CD4-positive, alpha-beta T cell treated with Interleukin-6 for 4 hours (primary cell): ENCODE measurements at regions not wholly inside any gene's neighbourhood (a gene's known extent, or its start where the extent isn't known, plus 50 kb on each side); places are given as distances from the start of the nearest gene placed in this dataset.

ENCODE experiments used
- DNase-seq: peaks from one replicate; pipeline ENCODE4 v3.0.0-alpha.2; 2020; ENCODE audit warnings: mixed read lengths

GRCh38 chr3:39000008-39000450 is 51.7 kb downstream of the SCN11A start:
- no peak for DNase-seq

- DNase-seq, result no peak
Measured at GRCh38 chr3:38998086-38998485, 53.7 kb downstream of the SCN11A start.

- no peak for DNase-seq
Measured at GRCh38 chr3:38996193-38996592, 55.6 kb downstream of the SCN11A start.

- DNase-seq, result no peak
Measured at GRCh38 chr3:38994251-38994650, 57.5 kb downstream of the SCN11A start.

- DNase-seq, result no peak
Measured at GRCh38 chr3:38992117-38992760, 59.5 kb downstream of the SCN11A start.

GRCh38 chr3:38990621-38991020 is 61.1 kb downstream of the SCN11A start:
- no peak for DNase-seq

GRCh38 chr3:38989917-38990510 is 61.7 kb downstream of the SCN11A start:
- no peak for DNase-seq

- no peak for DNase-seq
Measured at GRCh38 chr3:38988955-38989354, 62.8 kb downstream of the SCN11A start.

GRCh38 chr3:38987456-38987855 is 64.3 kb downstream of the SCN11A start:
- no peak for DNase-seq

- DNase-seq, result no peak
Measured at GRCh38 chr3:38986901-38987300, 64.8 kb downstream of the SCN11A start.

GRCh38 chr3:38985981-38986380 is 65.8 kb downstream of the SCN11A start:
- DNase-seq, result no peak

GRCh38 chr3:38985581-38985980 is 66.2 kb downstream of the SCN11A start:
- DNase-seq, result no peak

- DNase-seq, result no peak
Measured at GRCh38 chr3:38984731-38985130, 67.0 kb downstream of the SCN11A start.

- DNase-seq, result no peak
Measured at GRCh38 chr3:38984110-38984509, 67.6 kb downstream of the SCN11A start.

- no peak for DNase-seq
Measured at GRCh38 chr3:38980938-38981337, 70.8 kb downstream of the SCN11A start.

- DNase-seq, result no peak
Measured at GRCh38 chr3:38978729-38979128, 73.0 kb downstream of the SCN11A start.

- DNase-seq, result no peak
Measured at GRCh38 chr3:38970851-38971638, 80.7 kb downstream of the SCN11A start.

- no peak for DNase-seq
Measured at GRCh38 chr3:38969317-38970235, 82.2 kb downstream of the SCN11A start.

- no peak for DNase-seq
Measured at GRCh38 chr3:38968891-38969290, 82.9 kb downstream of the SCN11A start.

GRCh38 chr3:38968403-38968802 is 83.3 kb downstream of the SCN11A start:
- no peak for DNase-seq

- no peak for DNase-seq
Measured at GRCh38 chr3:38967693-38967989, 84.1 kb downstream of the SCN11A start.

- DNase-seq, result no peak
Measured at GRCh38 chr3:38966811-38967692, 84.7 kb downstream of the SCN11A start.
